OCI-LY1 (cell line): ENCODE measurements at regions not wholly inside any gene's neighbourhood (a gene's known extent, or its start where the extent isn't known, plus 50 kb on each side); places are given as distances from the start of the nearest gene placed in this dataset.

Experiments used
- EZH2 ChIP-seq: fragments of 200-600 bp; sonication (generic), shearing (Covaris generic); IDR thresholded peaks from 2 replicates; pipeline ENCODE4 v1.8.0; 2017; ENCODE audit warnings: borderline replicate concordance, mixed run types, mild to moderate bottlenecking, antibody characterized with exemption, low read length, moderate library complexity, mixed read lengths
- TF ChIP-seq, protein P1 (sequence below): fragments of 200-600 bp; sonication (generic), shearing (Covaris generic); IDR thresholded peaks from 2 replicates; pipeline ENCODE4 v1.5.1; 2017; ENCODE audit warnings: mild to moderate bottlenecking, antibody characterized with exemption, low read length, moderate library complexity, mixed read lengths

GRCh38 chr5:120926471-120926870 is 462.4 kb downstream of the PRR16 start:
- TF ChIP-seq, protein P1, sequence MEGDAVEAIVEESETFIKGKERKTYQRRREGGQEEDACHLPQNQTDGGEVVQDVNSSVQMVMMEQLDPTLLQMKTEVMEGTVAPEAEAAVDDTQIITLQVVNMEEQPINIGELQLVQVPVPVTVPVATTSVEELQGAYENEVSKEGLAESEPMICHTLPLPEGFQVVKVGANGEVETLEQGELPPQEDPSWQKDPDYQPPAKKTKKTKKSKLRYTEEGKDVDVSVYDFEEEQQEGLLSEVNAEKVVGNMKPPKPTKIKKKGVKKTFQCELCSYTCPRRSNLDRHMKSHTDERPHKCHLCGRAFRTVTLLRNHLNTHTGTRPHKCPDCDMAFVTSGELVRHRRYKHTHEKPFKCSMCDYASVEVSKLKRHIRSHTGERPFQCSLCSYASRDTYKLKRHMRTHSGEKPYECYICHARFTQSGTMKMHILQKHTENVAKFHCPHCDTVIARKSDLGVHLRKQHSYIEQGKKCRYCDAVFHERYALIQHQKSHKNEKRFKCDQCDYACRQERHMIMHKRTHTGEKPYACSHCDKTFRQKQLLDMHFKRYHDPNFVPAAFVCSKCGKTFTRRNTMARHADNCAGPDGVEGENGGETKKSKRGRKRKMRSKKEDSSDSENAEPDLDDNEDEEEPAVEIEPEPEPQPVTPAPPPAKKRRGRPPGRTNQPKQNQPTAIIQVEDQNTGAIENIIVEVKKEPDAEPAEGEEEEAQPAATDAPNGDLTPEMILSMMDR = no peak
- no peak for TF ChIP-seq EZH2
